DOHH2 (cell line): ENCODE measurements at regions not wholly inside any gene's neighbourhood (a gene's known extent, or its start where the extent isn't known, plus 50 kb on each side); places are given as distances from the start of the nearest gene placed in this dataset.

ENCODE experiments used
- H3F3A ChIP-seq: fragments of 200-600 bp; sonication (generic), shearing (Covaris generic); 2 replicates; pipeline ENCODE4 v1.6.0; 2016; ENCODE audit warnings: antibody characterized with exemption, mild to moderate bottlenecking; ENCODE audit not compliant: control insufficient read depth, insufficient read depth
- H3K27ac ChIP-seq: fragments of 200-600 bp; sonication (generic); 2 replicates; pipeline ENCODE4 v1.5.1; 2014; ENCODE audit warnings: low read depth, mild to moderate bottlenecking, low read length, moderate library complexity
- H3K27me3 ChIP-seq: fragments of 200-600 bp; sonication (generic); 2 replicates; pipeline ENCODE4 v1.6.1; 2014; ENCODE audit warnings: mild to moderate bottlenecking, low read length, mixed read lengths; ENCODE audit not compliant: control insufficient read depth
- H3K36me3 ChIP-seq: fragments of 200-600 bp; sonication (generic); 2 replicates; pipeline ENCODE4 v1.6.1; 2014; ENCODE audit warnings: mild to moderate bottlenecking, low read length, moderate library complexity, mixed read lengths; ENCODE audit not compliant: control insufficient read depth
- H3K4me1 ChIP-seq: fragments of 200-600 bp; sonication (generic); 2 replicates; pipeline ENCODE4 v1.6.1; 2014; ENCODE audit warnings: mild to moderate bottlenecking, low read length, mixed read lengths; ENCODE audit not compliant: control insufficient read depth
- H3K4me2 ChIP-seq: fragments of 200-600 bp; sonication (generic); 2 replicates; pipeline ENCODE4 v1.6.0; 2014; ENCODE audit warnings: mild to moderate bottlenecking, low read length, moderate library complexity
- H3K4me3 ChIP-seq: fragments of 200-600 bp; sonication (generic); 2 replicates; pipeline ENCODE4 v1.5.1; 2014; ENCODE audit warnings: mild to moderate bottlenecking, low read length, mixed read lengths
- H3K79me2 ChIP-seq: fragments of 200-600 bp; sonication (generic); 2 replicates; pipeline ENCODE4 v1.6.1; 2014; ENCODE audit warnings: mild to moderate bottlenecking, low read length, mixed read lengths; ENCODE audit not compliant: control insufficient read depth
- H3K9me2 ChIP-seq: fragments of 200-600 bp; sonication (generic); replicated peaks from 2 replicates; pipeline ENCODE4 v1.6.1; 2014; ENCODE audit warnings: mild to moderate bottlenecking, low read length, mixed read lengths; ENCODE audit not compliant: control insufficient read depth
- H3K9me3 ChIP-seq: fragments of 200-600 bp; sonication (generic); 2 replicates; pipeline ENCODE4 v1.6.1; 2014; ENCODE audit warnings: antibody characterized with exemption, low read length, mixed read lengths; ENCODE audit not compliant: control insufficient read depth, insufficient read depth
- H4K20me1 ChIP-seq: fragments of 200-600 bp; sonication (generic); 2 replicates; pipeline ENCODE4 v1.6.0; 2014; ENCODE audit warnings: low read depth, mild to moderate bottlenecking, antibody characterized with exemption, low read length, moderate library complexity; ENCODE audit not compliant: control insufficient read depth, insufficient read depth
- CTCF ChIP-seq: fragments of 200-600 bp; sonication (generic); IDR thresholded peaks from one replicate; pipeline ENCODE4 v1.5.1; 2014; ENCODE audit warnings: antibody characterized with exemption, mild to moderate bottlenecking, low read depth, low read length; ENCODE audit not compliant: poor library complexity, severe bottlenecking
- EZH2phosphoT487 ChIP-seq: fragments of 200-600 bp; sonication (generic); IDR thresholded peaks from 2 replicates; pipeline ENCODE4 v1.6.1; 2017; ENCODE audit warnings: borderline replicate concordance, mild to moderate bottlenecking, antibody characterized with exemption, low read length, moderate library complexity, mixed read lengths

GRCh38 chr10:65701168-65701776 is 1224.6 kb upstream of the LRRTM3 start:
- Histone ChIP-seq H3K36me3 (no peaks in the 10 kb centered on the region), H3K9me2 (no peaks in the 10 kb centered on the region), H4K20me1 (no peaks in the 10 kb centered on the region), H3K4me1 (peaks cover 4% of the 10 kb centered on the region; the same call in 1 of the 2 replicates), H3K27ac (no peak overlapping the region), H3K79me2 (no peaks in the 10 kb centered on the region), H3F3A (no peaks in the 10 kb centered on the region), H3K27me3 (no peaks in the 10 kb centered on the region), H3K4me2 (no peak overlapping the region), H3K9me3 (no peaks in the 10 kb centered on the region), H3K4me3 (no peak overlapping the region)
- TF ChIP-seq CTCF = no peak
- TF ChIP-seq EZH2phosphoT487 = no peak

GRCh38 chr10:65708057-65708456 is 1217.8 kb upstream of the LRRTM3 start:
- Histone ChIP-seq H3K9me3 (no peaks in the 10 kb centered on the region), H3K4me3 (no peak overlapping the region), H3K27me3 (no peaks in the 10 kb centered on the region), H3F3A (no peaks in the 10 kb centered on the region), H3K36me3 (no peaks in the 10 kb centered on the region), H3K9me2 (no peaks in the 10 kb centered on the region), H3K27ac (no peak overlapping the region), H3K4me1 (no peaks in the 10 kb centered on the region), H4K20me1 (no peaks in the 10 kb centered on the region), H3K4me2 (no peak overlapping the region), H3K79me2 (no peaks in the 10 kb centered on the region)
- TF ChIP-seq CTCF (no peak), EZH2phosphoT487 (no peak)

- H3K9me2 ChIP-seq = no peaks in the 10 kb centered on the region
- H3K4me3 ChIP-seq = no peak overlapping the region
- no peaks in the 10 kb centered on the region for H3K27me3 ChIP-seq
- TF ChIP-seq CTCF = no peak
- no peaks in the 10 kb centered on the region for H3K79me2 ChIP-seq
- no peaks in the 10 kb centered on the region for H4K20me1 ChIP-seq
- H3F3A ChIP-seq = no peaks in the 10 kb centered on the region
- no peaks in the 10 kb centered on the region for H3K9me3 ChIP-seq
- H3K4me1 ChIP-seq = no peaks in the 10 kb centered on the region
- no peaks in the 10 kb centered on the region for H3K36me3 ChIP-seq
- H3K27ac ChIP-seq = no peak overlapping the region
- H3K4me2 ChIP-seq = no peak overlapping the region
Observed at GRCh38 chr10:65710306-65710705, 1215.5 kb upstream of the LRRTM3 start.

GRCh38 chr10:65719790-65720189 is 1206.0 kb upstream of the LRRTM3 start:
- no peaks in the 10 kb centered on the region for H3F3A ChIP-seq
- H3K4me1 ChIP-seq = no peaks in the 10 kb centered on the region
- H4K20me1 ChIP-seq = no peaks in the 10 kb centered on the region
- TF ChIP-seq EZH2phosphoT487 (no peak), CTCF (no peak)
- no peaks in the 10 kb centered on the region for H3K79me2 ChIP-seq
- H3K4me2 ChIP-seq = no peak overlapping the region
- no peaks in the 10 kb centered on the region for H3K9me3 ChIP-seq
- H3K9me2 ChIP-seq = no peaks in the 10 kb centered on the region
- no peaks in the 10 kb centered on the region for H3K27me3 ChIP-seq
- H3K27ac ChIP-seq = no peak overlapping the region
- H3K4me3 ChIP-seq = no peak overlapping the region
- no peaks in the 10 kb centered on the region for H3K36me3 ChIP-seq
